ENCODE measurements at regions not wholly inside any gene's neighbourhood (a gene's known extent, or its start where the extent isn't known, plus 50 kb on each side); places are given as distances from the start of the nearest gene placed in this dataset.
A peak's percentile ranks its signal among the peaks of the same experiment; 100 is the strongest.

GRCh38 chr2:195404651-195405050 lies 252.4 kb upstream of the SLC39A10 start:
- no peak for DNase-seq

- DNase-seq, result no peak
Observed at GRCh38 chr2:195396479-195396878, 260.5 kb upstream of the SLC39A10 start.

- DNase-seq, result no peak
Observed at GRCh38 chr2:195395362-195395761, 261.7 kb upstream of the SLC39A10 start.

- DNase-seq, result no peak
Observed at GRCh38 chr2:195392446-195393336, 264.3 kb upstream of the SLC39A10 start.

- no peak for DNase-seq
Observed at GRCh38 chr2:195390686-195391321, 266.2 kb upstream of the SLC39A10 start.

- DNase-seq, result no peak
Observed at GRCh38 chr2:195388028-195388427, 269.0 kb upstream of the SLC39A10 start.

GRCh38 chr2:195382186-195382585 lies 274.8 kb upstream of the SLC39A10 start:
- peak; percentile 7 for DNase-seq

- no peak for DNase-seq
Observed at GRCh38 chr2:195370167-195370943, 286.7 kb upstream of the SLC39A10 start.

GRCh38 chr2:195369218-195369587 lies 287.8 kb upstream of the SLC39A10 start:
- DNase-seq, result no peak

- DNase-seq, result no peak
Observed at GRCh38 chr2:195368249-195369217, 288.5 kb upstream of the SLC39A10 start.

GRCh38 chr2:195367809-195368208 lies 289.2 kb upstream of the SLC39A10 start:
- no peak for DNase-seq

- no peak for DNase-seq
Observed at GRCh38 chr2:195364015-195364965, 292.7 kb upstream of the SLC39A10 start.

- no peak for DNase-seq
Observed at GRCh38 chr2:195363496-195363895, 293.5 kb upstream of the SLC39A10 start.

- no peak for DNase-seq
Observed at GRCh38 chr2:195360242-195360641, 296.8 kb upstream of the SLC39A10 start.

- DNase-seq, result no peak
Observed at GRCh38 chr2:195359043-195359735, 297.8 kb upstream of the SLC39A10 start.

- DNase-seq, result no peak
Observed at GRCh38 chr2:195356920-195357440, 300.0 kb upstream of the SLC39A10 start.

GRCh38 chr2:195356026-195356425 lies 301.0 kb upstream of the SLC39A10 start:
- DNase-seq, result no peak

GRCh38 chr2:195352581-195352980 lies 304.4 kb upstream of the SLC39A10 start:
- no peak for DNase-seq

GRCh38 chr2:195343942-195344530 lies 313.0 kb upstream of the SLC39A10 start:
- no peak for DNase-seq

- no peak for DNase-seq
Observed at GRCh38 chr2:195343540-195343939, 313.5 kb upstream of the SLC39A10 start.
